ENCODE measurements at regions not wholly inside any gene's neighbourhood (a gene's known extent, or its start where the extent isn't known, plus 50 kb on each side); places are given as distances from the start of the nearest gene placed in this dataset.

DNA sequence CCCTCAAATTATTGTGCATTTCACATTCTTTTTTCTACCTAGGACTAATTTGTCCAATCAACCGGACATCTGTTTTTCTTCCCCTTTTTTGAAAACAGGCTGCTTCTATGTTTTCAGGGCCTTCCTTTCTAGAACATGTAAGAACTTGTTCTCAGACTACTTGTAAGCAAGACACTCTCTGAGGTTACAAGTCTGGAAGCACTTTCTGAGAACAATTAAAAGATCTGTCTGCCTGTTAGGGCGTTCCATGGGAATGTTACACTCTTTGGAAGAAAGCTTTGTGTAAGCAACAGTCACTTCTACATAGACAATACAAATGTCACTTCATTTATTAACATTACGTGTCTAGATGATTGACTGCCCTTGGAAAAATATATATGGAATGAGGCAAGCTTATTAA lies 50.9 kb upstream of the HSPB3 start:
- intact Hi-C loops (cut with DNase I): no loop called here
- Histone ChIP-seq H3K4me3 (no peak overlapping the region), H3K9me3 (no peaks in the 10 kb centered on the region), H3K27me3 (no peaks in the 10 kb centered on the region), H3K27ac (peak overlapping the region in 3 of 4 donors; percentile 53 to 69 (median 66)), H3K36me3 (no peaks in the 10 kb centered on the region), H3K4me1 (peaks cover 0 to 41% (median 18%) of the 10 kb centered on the region in 3 donors)
- DNase-seq: no peak
- TF ChIP-seq POLR2A (IDR thresholded peaks at IDR 0.05): no peak
- no peak for TF ChIP-seq CTCF (IDR thresholded peaks at IDR 0.05)
- 17 to 21% methylated on average over 3 of the region's 3 CpGs for WGBS, 2 donors

DNA sequence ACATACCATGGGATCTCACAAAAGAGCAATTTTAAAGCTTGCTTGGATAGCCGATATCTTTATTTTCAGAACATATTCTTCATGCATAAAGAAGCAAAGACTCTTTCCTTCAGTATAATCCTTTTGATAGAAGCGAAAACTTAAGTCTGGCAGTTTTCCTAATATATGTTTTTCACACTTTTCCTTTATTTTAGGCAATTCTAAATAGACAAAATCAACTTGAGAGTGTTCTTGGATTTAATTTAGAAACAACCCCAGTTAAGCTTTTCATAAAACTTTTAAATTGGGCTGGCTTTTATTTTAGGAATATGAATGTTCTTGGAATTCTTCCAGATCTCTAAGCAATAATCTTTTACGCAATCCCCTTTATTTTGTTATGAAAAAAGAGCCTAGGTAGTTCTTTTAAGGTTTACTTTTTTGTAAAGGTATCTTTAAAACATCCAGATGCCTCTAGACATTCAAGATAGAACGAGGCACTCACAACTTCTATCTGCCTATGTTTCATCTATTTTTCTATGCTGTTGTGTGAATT lies 51.5 kb upstream of the HSPB3 start:
- Histone ChIP-seq H3K27ac (peak overlapping the region in 3 of 4 donors; percentile 53 to 69 (median 66)), H3K4me1 (peaks cover 0 to 41% (median 18%) of the 10 kb centered on the region in 3 donors), H3K4me3 (no peak overlapping the region), H3K9me3 (no peaks in the 10 kb centered on the region), H3K27me3 (no peaks in the 10 kb centered on the region), H3K36me3 (no peaks in the 10 kb centered on the region)
- no peak for TF ChIP-seq CTCF (IDR thresholded peaks at IDR 0.05)
- no peak for TF ChIP-seq POLR2A (IDR thresholded peaks at IDR 0.05)
- intact Hi-C loops (cut with DNase I): no loop called here
- WGBS, 2 donors: 45 to 51% methylated on average over 4 of the region's 4 CpGs
- no peak for DNase-seq

- H3K27me3 ChIP-seq: no peaks in the 10 kb centered on the region
- H3K9me3 ChIP-seq: no peaks in the 10 kb centered on the region
- H3K36me3 ChIP-seq: no peaks in the 10 kb centered on the region
- no peak for TF ChIP-seq POLR2A (IDR thresholded peaks at IDR 0.05)
- no peak for TF ChIP-seq CTCF (IDR thresholded peaks at IDR 0.05)
- no peak overlapping the region for H3K4me3 ChIP-seq
- DNase-seq: no peak
- H3K27ac ChIP-seq: peak overlapping the region in 1 of 4 donors; percentile 7
- intact Hi-C loops (cut with DNase I): no loop called here
- peaks cover 0 to 41% (median 18%) of the 10 kb centered on the region in 3 donors for H3K4me1 ChIP-seq
- WGBS, 2 donors: 84 to 89% methylated on average over 2 of the region's 2 CpGs
Measured at GRCh38 chr5:54403121-54403520, 52.4 kb upstream of the HSPB3 start.

DNA sequence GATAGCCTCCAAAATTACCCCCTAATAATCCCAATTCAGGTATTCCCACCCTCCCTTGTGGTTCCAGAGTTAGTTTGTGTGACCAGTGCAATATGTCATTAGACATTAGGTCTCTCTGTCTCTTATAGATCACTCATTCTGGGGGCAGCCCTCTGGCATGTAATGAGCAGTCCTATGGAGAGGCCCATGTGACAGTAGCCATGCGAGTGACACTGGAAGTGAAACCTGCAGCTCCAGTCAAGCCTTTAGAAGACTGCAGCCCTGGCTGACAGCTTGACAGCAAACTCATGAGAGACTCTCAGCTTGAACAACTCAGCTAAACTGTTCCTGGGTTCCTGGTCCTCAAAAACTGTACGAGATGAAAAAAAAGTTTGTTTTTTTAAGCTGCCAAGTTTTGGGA lies 54.0 kb upstream of the HSPB3 start:
- intact Hi-C loops (cut with DNase I): no loop called here
- peaks cover 0 to 41% (median 18%) of the 10 kb centered on the region in 3 donors for H3K4me1 ChIP-seq
- no peak for DNase-seq
- no peak overlapping the region for H3K4me3 ChIP-seq
- H3K27ac ChIP-seq: no peak overlapping the region
- TF ChIP-seq POLR2A (IDR thresholded peaks at IDR 0.05): no peak
- TF ChIP-seq CTCF (IDR thresholded peaks at IDR 0.05): no peak
- no peaks in the 10 kb centered on the region for H3K9me3 ChIP-seq
- no peaks in the 10 kb centered on the region for H3K36me3 ChIP-seq
- 0 to 33% methylated on average over 1 to 2 of the region's 2 CpGs for WGBS, 2 donors
- H3K27me3 ChIP-seq: no peaks in the 10 kb centered on the region

DNA sequence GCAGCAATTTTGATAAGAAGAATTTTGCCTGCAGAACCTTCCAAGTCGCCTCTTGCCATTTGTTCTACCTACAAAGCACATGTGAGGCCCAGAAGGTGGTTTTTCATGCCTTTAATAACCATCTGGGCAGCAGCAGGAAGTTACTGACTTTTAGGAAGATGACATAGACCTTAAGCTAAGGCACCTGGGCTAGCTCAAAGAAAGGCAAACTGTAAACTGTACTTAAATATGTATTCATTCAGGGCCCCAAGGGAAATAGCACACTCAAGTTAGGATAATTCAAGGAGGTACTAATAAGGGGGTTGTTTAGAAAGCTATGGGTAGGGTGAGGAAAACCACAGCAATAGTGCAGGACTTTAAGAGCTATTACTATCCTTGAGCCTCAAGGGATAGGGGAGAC lies 57.3 kb upstream of the HSPB3 start:
- no peak overlapping the region for H3K4me3 ChIP-seq
- no peaks in the 10 kb centered on the region for H3K9me3 ChIP-seq
- DNase-seq: no peak
- peaks cover 0 to 17% (median 4%) of the 10 kb centered on the region in 3 donors for H3K4me1 ChIP-seq
- 92 to 94% methylated on average over 1 of the region's 1 CpG for WGBS, 2 donors
- TF ChIP-seq POLR2A (IDR thresholded peaks at IDR 0.05): no peak
- TF ChIP-seq CTCF (IDR thresholded peaks at IDR 0.05): no peak
- no peak overlapping the region for H3K27ac ChIP-seq
- intact Hi-C loops (cut with DNase I): no loop called here
- no peaks in the 10 kb centered on the region for H3K36me3 ChIP-seq
- no peaks in the 10 kb centered on the region for H3K27me3 ChIP-seq

Data from esophagus squamous epithelium (tissue), 5 donors.